ENCODE measurements at regions not wholly inside any gene's neighbourhood (a gene's known extent, or its start where the extent isn't known, plus 50 kb on each side); places are given as distances from the start of the nearest gene placed in this dataset.

DNA sequence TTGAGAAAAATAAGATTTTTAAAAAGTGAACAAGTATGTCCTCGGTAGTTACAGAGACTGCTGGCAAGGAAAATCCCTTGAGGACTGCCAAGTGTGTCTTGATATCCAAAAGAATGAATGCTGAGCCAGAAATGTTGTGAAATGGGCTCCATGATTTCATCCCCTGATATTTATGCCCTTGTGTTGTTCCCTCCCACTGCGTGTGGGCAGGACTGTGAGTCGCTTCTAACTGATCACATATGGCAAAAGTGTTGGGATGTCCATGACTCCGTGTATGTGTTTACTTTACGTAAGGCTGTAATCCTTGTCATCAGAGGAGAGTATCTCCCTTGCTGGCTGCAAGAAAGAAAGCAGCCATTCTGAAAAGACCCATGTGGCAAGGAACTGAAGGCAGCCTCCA, 285.1 kb downstream of the SS18 start:
- WGBS, 2 donors (ENCODE audit: low coverage in 1 of 2) = 53 to 72% methylated on average over 2 to 5 of the region's 5 CpGs

DNA sequence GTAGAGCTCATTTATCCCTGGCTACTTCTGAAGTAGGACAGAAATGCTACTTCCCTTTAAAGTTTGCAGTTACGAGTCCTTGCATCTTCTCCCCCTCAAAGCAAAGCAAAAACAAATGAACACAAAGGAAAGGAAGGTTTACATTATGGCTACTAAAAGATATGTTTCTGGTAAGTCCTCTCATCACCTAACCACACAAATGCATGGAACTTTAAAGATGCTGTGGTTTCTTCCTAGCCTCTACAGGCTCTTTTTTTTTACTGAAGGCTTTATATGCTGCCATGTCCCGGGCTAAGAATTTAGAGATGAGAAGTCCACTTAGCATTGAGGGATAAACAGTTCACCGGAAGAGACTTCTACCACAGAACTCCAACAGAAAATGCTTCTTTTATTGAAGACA, 291.2 kb downstream of the SS18 start:
- H3K4me1 ChIP-seq = no peaks in the 10 kb centered on the region
- TF ChIP-seq, protein P1, sequence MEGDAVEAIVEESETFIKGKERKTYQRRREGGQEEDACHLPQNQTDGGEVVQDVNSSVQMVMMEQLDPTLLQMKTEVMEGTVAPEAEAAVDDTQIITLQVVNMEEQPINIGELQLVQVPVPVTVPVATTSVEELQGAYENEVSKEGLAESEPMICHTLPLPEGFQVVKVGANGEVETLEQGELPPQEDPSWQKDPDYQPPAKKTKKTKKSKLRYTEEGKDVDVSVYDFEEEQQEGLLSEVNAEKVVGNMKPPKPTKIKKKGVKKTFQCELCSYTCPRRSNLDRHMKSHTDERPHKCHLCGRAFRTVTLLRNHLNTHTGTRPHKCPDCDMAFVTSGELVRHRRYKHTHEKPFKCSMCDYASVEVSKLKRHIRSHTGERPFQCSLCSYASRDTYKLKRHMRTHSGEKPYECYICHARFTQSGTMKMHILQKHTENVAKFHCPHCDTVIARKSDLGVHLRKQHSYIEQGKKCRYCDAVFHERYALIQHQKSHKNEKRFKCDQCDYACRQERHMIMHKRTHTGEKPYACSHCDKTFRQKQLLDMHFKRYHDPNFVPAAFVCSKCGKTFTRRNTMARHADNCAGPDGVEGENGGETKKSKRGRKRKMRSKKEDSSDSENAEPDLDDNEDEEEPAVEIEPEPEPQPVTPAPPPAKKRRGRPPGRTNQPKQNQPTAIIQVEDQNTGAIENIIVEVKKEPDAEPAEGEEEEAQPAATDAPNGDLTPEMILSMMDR (IDR thresholded peaks at IDR 0.05) = no peak
- TF ChIP-seq EP300 (IDR thresholded peaks at IDR 0.05; ENCODE audit: low read depth) = no peak
- no peak for TF ChIP-seq POLR2A (IDR thresholded peaks at IDR 0.05)
- no peak for TF ChIP-seq POLR2AphosphoS5 (IDR thresholded peaks at IDR 0.05)
- in situ Hi-C loops (cut with MboI; ENCODE audit: low pct_ligation_motif_present in 1 of 4, low pct_unique_long_range_greater_than_20kb in 1 of 4, low sequenced_read_pairs in 3 of 4) (no loop called here), intact Hi-C loops (cut with DNase I; ENCODE audit: low total_unique reads) (no loop called here)
- no peak overlapping the region for H3K27ac ChIP-seq
- WGBS, 2 donors (ENCODE audit: low coverage in 1 of 2) = 74 to 82% methylated on average over 3 of the region's 3 CpGs
- H3K27me3 ChIP-seq = no peaks in the 10 kb centered on the region
- H3K36me3 ChIP-seq = no peaks in the 10 kb centered on the region
- H3K4me3 ChIP-seq = no peak overlapping the region
- no peak for DNase-seq
- H3K9me3 ChIP-seq = no peaks in the 10 kb centered on the region

More for the DNA sequence above, 285.1 kb downstream of the SS18 start:
- Histone ChIP-seq H3K36me3 (no peaks in the 10 kb centered on the region), H3K9me3 (no peaks in the 10 kb centered on the region), H3K27ac (no peak overlapping the region), H3K4me3 (no peak overlapping the region), H3K4me1 (no peaks in the 10 kb centered on the region), H3K27me3 (no peaks in the 10 kb centered on the region)
- in situ Hi-C loops (cut with MboI; ENCODE audit: low pct_ligation_motif_present in 1 of 4, low pct_unique_long_range_greater_than_20kb in 1 of 4, low sequenced_read_pairs in 3 of 4) (no loop called here), intact Hi-C loops (cut with DNase I; ENCODE audit: low total_unique reads) (no loop called here)
- DNase-seq = no peak
- TF ChIP-seq, protein P1 (IDR thresholded peaks at IDR 0.05) = no peak
- no peak for TF ChIP-seq EP300 (IDR thresholded peaks at IDR 0.05; ENCODE audit: low read depth)
- TF ChIP-seq POLR2AphosphoS5 (IDR thresholded peaks at IDR 0.05) = no peak
- no peak for TF ChIP-seq POLR2A (IDR thresholded peaks at IDR 0.05)

DNA sequence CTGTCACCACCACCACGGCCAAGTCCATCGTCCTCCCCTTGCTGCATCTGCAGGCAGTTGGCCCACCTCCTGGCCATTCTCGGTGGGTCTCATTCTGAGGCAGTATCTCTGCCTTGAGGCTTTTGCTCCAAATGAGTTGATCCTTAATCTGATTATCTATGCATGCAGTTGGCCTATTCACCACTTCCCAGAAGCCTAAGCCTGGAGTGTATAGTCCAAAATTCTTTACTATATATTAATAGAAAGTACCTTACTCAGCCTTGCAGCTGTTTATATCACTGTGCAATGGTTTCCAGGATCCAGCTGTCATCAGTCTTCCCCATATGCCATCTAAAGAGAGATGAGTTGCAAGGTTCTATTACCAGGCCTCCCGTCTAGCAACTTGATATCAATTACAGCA, 292.4 kb downstream of the SS18 start:
- in situ Hi-C loops (cut with MboI; ENCODE audit: low pct_ligation_motif_present in 1 of 4, low pct_unique_long_range_greater_than_20kb in 1 of 4, low sequenced_read_pairs in 3 of 4) = no loop called here
- Histone ChIP-seq H3K27me3 (no peaks in the 10 kb centered on the region), H3K27ac (no peak overlapping the region), H3K9me3 (no peaks in the 10 kb centered on the region), H3K4me1 (no peaks in the 10 kb centered on the region), H3K4me3 (no peak overlapping the region), H3K36me3 (no peaks in the 10 kb centered on the region)
- DNase-seq = no peak
- TF ChIP-seq EP300 (IDR thresholded peaks at IDR 0.05; ENCODE audit: low read depth) (no peak), POLR2A (IDR thresholded peaks at IDR 0.05) (no peak), POLR2AphosphoS5 (IDR thresholded peaks at IDR 0.05) (no peak)
- TF ChIP-seq, protein P1 (IDR thresholded peaks at IDR 0.05) = no peak
- WGBS, 2 donors (ENCODE audit: low coverage in 1 of 2) = 87% methylated on average over 4 of the region's 4 CpGs; no CpG with 5 or more reads in 1 of the 2 donors
- intact Hi-C loops (cut with DNase I; ENCODE audit: low total_unique reads) = no loop called here

DNA sequence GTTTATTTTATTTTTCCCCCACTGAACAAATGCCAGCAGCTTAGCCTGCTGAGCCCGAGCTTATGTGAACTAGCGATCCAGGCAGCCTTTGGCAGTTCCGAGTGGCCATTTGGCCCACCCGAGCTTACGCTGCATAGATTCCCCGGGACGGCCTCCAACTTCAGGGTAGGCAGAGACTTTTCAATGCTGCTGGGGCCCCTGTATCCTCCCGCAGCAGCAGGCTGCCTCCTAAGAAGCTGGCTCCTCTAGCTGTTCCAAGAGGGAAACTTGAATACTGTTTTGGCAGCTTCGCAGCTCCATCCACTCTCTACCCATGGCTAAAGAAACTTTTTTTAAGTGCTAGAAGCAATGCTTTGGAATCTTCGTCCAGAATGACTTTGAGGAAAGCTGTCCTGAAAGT, 295.2 kb downstream of the SS18 start:
- in situ Hi-C loops (cut with MboI; ENCODE audit: low pct_ligation_motif_present in 1 of 4, low pct_unique_long_range_greater_than_20kb in 1 of 4, low sequenced_read_pairs in 3 of 4) = no loop called here
- Histone ChIP-seq H3K9me3 (no peaks in the 10 kb centered on the region), H3K4me1 (no peaks in the 10 kb centered on the region), H3K27me3 (no peaks in the 10 kb centered on the region), H3K4me3 (no peak overlapping the region), H3K36me3 (no peaks in the 10 kb centered on the region), H3K27ac (no peak overlapping the region)
- DNase-seq = no peak
- 62% methylated on average over 10 of the region's 10 CpGs; no CpG with 5 or more reads in 1 of the 2 donors for WGBS, 2 donors (ENCODE audit: low coverage in 1 of 2)
- intact Hi-C loops (cut with DNase I; ENCODE audit: low total_unique reads) = no loop called here
- TF ChIP-seq, protein P1 (IDR thresholded peaks at IDR 0.05) = no peak
- TF ChIP-seq EP300 (IDR thresholded peaks at IDR 0.05; ENCODE audit: low read depth) = no peak
- no peak for TF ChIP-seq POLR2AphosphoS5 (IDR thresholded peaks at IDR 0.05)
- no peak for TF ChIP-seq POLR2A (IDR thresholded peaks at IDR 0.05)

Data from transverse colon (tissue), 4 donors.